ENCODE measurements at regions not wholly inside any gene's neighbourhood (a gene's known extent, or its start where the extent isn't known, plus 50 kb on each side); places are given as distances from the start of the nearest gene placed in this dataset.

DNA sequence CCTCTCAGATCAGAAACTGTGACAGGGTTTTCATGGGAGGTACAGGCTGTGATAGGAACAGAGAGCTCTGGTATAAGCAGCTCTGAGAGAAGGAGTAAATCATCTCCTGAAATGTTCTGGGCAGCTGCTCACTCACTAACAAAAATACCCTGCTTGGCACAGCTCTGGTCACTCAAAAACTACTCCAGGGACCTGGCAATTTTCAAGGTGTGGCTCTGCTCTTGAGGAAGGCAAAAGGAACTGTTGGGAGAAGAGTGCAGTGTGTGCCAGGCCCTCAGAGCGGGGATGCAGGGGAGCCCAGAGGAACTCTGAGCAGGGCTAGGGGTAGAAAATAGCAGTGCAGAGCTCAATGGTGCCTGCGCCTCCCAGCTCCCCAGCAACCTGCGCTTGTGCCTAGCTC is 180.5 kb upstream of the ZBED5 start:
- DNase-seq = no peak

DNA sequence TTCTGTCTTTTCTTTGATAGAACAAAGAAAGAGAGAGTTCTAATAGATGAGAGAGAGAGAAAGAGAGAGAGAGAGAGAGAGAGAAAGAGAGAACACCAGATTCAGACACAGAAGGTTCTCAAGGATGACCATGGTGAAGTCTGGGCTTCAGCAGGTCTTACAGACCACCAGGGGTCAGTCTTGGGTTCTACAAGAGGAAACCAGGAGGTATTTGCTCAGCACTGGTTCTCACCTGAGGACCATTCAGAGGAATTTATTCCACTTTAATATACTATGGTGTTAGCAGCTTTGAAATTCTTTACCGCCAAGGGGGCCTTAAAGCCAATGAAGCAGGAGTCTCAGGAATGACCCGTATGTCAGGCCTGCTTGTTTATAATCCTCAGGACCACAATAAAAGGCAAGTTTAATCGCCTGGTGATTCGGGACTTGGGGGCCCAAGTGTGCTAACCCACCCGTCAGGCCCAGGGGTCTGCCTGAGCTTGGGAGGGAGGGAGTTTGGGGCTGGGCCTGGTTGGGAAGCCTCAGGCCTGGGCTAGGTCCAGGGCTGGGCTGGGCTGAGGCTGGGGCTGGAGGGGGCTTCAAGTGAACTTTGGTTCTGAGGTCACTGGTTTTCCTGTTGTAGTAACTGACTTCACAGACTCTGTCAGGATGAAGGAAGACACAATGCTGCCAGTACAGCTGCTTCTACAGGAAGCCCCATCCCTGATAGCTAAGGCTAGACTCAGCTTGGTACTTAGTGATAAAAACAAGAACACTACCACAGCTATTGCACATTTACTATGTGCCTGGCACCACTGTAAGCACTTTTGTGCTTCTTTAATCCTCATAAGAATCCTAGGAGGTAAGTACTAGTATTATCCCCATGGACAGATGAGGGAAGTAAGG is 179.2 kb upstream of the ZBED5 start:
- no peak for DNase-seq

DNA sequence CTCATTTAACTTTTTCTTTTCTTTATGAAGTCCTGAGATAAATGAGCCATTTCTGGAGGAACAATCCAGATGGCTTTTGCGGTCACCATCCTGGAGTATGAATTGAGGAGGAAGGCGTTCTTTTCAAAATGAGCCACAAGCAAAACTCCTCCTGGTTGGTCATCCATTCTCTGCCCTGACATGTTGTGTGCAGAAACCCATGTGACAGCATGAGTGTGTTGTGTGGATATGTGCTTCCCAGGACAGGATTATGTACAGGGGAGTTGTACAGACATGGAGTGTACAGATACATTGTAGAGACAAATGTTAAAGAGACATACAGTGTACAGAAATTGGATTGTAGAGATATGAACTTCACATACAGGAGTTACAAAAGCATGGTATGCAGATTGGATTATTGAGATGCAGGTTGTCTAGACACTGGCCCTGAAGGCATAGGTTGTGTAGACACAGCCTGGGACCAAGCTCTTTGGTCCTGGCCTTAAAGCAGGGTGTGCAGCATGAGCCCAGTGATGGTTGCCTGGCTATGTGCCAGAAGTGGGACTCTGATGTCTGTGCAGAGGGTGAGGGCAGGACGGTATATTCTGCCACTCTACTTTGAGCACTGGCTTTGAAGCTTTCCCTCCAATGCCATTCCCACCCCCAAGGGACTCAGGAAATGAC is 178.5 kb upstream of the ZBED5 start:
- no peak for DNase-seq

DNA sequence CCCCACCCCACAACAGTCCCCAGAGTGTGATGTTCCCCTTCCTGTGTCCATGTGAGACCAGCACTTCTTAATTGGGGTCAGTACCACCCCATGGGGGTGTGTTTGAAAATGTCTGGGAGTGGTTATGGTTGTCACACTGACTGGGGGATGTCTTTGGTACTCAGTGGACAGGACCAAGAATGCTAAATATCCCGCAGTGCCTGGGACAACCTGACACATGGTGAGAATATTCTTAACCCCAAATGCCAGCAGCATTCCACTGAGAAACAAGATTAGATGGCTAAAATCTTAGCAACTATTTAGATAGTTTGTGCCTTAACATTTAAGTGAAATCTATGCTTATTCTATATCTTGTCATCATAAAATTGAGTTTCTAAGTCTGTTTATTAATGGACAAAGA is 177.5 kb upstream of the ZBED5 start:
- no peak for DNase-seq

DNA sequence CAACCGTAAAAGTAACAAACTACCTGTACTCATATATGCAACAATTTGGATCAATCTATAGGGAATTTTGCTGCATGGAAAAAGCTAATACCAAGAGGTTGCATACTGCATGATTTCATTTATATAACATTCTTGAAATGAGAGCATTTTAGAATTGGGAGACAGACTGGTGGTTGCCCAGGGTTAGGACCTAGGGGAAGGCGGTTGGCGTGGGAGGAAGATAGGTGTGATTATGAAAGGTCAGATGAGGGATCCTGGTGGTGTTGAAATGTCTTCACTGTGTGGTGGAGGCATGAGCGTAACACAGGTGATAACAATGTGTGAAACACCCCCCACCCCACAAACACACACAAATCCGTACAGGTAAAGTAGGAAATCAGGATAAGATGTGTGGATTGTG is 176.6 kb upstream of the ZBED5 start:
- no peak for DNase-seq

DNA sequence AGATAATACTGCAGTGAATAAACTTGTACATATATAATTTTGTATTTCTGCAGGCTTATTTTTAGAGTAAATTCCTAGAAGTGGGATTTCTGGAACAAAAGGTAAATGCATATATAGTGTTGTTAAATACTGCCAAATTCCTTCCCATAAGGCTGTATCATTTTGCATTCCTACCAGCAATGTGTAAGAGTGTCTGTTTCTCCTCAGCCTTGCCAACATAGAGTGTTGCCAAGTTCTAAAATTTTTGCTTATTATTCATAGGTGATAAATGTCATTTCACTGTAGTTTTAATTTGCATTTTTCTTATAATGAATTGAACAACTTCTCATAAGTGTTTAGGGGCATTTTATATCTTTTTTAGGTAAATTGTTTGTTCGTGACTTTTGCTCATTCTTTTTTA is 174.2 kb upstream of the ZBED5 start:
- no peak for DNase-seq

DNA sequence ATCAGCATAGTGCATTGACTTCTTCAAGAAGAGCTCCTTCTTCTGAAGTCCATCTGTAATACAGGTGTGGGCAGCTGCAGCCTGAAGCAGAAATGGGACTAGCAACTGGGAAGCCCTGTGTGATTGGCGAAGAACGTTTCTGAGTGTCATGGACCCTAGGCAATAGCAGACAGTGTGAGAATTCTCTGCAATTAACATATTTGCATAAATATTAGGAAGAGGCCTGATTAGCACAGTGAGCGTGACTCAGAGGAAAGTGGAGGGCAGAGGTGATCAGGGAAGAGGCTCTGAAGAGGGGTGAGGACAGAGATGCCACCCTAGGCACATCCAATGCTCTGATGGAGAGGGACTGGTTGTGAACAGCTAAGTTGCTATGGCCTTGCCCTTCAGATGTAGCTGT is 171.2 kb upstream of the ZBED5 start:
- no peak for DNase-seq

DNA sequence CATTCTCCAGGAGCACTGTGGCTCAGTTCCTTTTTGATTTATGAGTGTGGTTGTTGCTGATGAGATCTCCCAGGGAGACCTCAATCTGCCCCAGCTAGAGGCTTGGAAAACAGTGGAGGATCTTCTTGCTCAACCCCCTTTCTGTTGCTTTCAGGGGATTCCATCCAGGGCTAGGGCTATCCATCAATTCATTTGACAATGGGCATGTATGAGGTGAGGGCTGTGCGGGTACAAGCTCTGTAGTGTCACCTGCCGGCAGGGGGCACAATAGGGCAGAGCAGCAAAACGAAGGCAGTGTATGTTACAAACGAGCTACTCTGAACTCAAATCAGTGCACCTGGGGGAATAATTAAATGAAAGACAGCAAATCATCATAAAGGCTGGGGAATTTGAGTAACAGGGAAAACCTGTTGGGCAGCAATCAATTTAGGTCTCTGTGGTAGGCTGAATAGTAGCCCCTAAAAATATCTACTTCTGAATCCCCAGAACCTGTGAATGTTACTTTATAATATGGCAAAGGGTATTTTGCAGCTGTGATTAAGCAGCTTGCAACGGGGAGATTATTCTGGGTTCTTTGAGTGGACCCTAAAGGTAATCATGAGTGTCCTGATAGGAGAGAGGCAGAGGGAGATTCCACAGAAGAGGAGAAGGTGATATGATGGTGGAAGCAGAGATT is 170.3 kb upstream of the ZBED5 start:
- DNase-seq = peak; percentile 58

DNA sequence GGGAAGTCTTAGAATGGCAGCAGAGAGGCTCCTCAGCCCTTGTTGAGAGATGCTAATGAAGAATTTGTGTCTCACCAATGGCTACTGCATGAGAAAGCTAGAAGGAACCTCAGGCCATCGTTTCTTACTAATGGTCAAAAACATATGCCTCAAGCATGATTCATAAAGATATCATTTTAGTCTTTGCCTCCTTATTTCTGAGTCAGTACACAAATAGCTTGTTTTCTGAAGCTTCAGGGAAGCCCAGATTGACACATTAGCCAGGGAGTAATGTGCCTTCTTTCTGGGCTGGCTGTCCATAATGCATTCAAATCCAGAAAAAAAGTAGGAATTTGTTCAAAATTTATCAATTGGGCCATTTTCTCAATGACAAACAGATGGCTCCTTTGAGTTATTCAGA is 169.4 kb upstream of the ZBED5 start:
- no peak for DNase-seq

DNA sequence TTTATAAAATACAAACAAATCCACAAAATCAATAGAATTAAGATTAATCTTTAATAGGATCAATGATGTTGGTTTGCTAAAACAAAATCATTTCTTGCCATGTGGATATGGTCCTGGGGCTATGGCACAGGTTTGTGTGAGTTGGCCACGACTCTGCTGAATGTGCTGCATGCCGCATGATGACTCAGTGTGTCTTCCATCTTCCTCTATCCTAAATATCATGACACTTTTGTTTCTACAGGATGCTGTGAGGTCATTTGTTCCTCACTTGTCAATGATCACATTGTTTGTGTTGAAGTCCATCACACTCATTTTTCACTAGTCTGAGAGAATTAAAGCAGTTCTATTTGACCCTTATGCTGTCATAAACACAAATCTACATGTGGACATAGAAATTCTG is 167.2 kb upstream of the ZBED5 start:
- no peak for DNase-seq

DNA sequence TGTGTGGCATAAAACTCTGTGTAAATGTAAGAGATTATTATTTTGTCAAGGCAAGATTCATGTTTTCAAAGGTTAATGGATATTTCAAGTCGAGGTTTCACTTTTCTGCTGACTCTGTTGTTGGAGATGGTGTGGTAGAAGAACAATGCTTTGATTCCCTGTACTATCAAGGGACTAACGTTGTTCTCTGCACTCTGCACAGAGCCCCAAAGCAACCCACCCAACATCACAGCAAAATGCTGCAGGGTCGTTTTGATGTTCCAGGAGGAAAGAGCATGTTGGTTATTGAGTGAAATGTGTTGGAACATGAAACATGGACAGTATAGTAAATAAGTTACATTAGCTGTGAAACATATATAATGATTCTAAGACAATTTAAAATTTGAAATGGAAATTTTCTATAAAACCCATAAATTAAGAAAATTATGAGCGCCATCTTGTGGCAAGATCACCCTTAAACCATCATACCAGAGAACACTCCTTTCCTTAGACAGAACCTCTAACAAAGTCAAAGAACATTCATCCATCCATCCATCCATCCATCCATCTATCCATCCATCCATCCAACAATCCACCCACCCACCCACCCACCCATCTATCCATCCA is 164.4 kb upstream of the ZBED5 start:
- no peak for DNase-seq

DNA sequence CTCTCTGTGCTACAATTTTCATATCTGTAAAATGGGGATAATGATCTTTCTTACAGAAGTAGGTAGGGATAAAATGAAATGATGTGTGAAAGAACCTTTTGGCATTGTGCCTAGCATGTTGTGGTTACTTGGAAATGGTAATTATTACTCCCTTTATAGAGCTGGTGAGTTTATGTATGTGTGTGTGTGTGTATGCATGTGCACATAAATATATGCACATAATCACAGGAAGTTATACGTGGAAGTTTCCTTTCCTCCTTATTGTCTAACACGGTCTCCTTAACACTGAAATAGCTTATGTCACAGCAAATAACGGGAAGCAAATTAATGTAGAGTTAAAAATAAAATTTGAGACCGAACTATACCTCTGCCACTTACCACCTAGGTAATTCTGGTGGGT is 163.7 kb upstream of the ZBED5 start:
- DNase-seq = no peak

DNA sequence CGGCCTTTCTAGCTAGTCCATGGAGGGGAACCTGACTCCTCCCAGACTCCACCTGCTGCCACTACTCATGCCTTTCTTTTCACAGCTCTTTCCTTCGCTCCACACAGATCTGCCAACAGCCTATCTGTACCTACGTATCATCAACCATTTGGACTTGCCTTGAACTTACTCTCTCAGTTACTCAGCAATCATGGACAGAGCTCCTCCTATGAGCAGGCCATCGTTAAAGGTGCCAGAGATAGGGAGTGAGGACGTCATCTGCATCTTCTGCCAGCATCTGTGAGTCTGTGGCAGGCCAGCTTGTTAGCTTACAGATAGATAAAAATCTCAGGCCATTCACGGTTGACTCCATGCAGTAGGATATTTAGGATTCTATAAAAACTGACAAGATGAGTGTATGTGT is 162.9 kb upstream of the ZBED5 start:
- no peak for DNase-seq

DNA sequence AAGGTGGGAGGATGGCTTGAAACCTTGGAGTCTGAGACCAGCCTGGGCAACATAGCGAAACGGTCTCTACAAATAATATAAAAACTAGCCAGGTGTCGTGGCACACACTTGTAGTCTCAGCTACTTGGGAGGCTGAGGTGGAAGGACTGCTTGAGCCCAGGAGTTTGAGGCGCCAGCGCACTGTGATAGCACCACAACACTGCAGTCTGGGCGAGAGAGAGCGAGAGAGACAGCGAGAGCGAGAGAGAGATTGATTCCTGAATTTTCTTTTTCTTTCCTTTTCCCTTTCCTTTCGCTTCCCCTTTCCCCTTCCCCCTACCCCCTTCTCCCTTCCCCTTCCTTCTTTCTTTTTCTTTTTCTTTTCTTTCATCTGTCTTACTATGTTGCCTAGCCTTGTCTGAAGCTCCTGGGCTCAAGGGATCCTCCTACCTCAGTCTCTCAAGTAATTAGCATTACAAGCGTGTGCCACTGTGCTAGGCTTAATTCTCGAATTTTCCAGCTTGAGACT is 162.4 kb upstream of the ZBED5 start:
- no peak for DNase-seq

DNA sequence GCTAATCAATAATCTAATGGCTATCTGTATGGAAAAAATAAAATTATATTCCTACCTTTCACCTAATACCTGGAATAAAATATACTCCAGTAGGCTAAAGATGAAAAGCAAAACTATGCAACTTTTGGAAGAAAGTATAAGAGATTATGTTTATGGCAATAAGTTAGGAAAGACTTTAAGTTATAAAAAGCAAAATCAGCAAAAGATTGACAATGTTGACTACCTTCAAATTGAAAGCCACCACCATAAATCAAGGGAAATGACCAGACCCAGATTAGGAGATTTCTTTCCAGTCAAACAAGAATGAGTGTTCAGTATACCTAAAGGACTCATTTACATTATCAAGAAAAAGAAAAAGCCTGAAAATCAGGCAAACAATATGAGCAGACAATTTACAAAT is 159.1 kb upstream of the ZBED5 start:
- DNase-seq = no peak

DNA sequence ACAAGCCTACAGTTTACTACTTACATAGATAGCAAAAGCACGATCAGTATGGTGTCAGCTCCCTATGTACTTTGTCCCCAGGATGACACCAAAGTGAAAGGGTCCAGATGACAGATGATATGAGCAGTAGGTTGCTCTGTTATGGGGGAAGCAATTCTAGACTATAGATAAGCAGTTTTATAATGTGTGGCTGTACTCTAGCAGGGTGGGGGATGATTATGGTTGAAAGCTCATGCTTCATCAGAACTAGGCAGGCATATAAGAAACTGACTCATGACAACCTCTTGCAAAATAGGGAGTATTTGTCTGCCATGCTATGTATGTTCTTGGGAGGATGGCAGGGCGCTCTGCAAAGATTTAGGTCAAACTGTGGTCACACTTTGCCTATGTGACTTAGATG is 158.2 kb upstream of the ZBED5 start:
- no peak for DNase-seq

DNA sequence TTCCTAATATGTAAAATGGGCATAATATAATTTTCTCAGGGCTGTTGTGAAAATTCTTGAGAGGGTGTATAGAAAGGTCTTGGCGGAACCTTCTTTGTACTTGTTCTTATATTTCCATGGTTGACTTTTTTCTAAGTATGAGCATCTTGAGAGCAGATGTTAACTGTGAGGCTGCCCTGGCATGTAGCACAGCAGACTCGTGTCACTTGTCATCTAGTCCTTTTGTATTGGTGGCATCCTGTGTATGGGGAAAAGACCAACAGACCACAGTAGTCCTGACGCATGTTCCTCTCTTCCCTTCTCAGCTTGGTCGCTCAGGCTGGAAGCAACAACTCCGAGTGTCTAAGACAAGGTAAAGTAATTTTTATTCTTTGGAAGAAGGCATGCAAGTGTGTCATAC is 153.8 kb upstream of the ZBED5 start:
- DNase-seq = no peak

DNA sequence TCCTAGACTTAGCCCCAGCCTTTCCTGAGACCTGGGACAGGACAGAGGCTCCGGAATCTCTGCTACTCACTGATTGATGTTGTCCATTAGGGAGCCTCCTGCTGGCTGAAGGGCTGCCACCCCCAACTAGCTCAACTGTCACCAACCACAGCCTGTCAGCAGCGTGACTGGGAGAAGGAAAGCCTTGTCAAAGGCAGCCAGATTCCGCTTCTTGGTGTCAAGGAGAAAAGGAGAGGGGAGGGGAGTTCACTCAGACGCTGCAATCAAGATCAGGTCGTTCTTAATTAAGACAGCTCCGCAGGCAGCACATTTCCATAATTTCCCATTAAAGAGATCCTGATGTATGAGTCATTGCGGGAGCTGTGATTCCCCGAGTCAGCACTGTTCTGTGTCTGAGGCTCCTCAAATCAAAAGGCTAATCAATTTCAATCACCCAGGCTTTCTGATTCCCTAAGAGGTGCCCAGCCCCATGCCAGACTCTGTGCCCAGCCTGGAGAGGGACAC is 152.8 kb upstream of the ZBED5 start:
- DNase-seq = no peak

DNA sequence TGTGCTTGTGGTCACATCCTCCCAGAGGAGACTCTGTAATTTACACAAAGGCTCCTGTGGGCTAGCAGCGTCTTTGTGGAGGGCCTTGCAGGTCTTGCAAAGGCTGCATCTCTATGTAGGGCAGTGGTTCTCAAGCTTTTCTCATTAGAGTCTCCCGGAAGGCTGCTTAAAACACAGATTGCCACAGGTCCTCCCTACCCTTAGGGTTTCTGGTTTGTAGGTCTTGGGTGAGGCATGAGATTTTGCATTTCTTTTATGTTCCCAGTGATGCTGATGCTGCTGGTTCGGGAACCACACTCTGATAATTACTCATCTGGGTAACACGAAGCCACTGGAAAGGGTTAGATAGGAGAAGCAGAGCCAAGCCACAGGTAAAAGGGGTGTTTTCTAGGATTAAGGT is 151.3 kb upstream of the ZBED5 start:
- DNase-seq = no peak

DNA sequence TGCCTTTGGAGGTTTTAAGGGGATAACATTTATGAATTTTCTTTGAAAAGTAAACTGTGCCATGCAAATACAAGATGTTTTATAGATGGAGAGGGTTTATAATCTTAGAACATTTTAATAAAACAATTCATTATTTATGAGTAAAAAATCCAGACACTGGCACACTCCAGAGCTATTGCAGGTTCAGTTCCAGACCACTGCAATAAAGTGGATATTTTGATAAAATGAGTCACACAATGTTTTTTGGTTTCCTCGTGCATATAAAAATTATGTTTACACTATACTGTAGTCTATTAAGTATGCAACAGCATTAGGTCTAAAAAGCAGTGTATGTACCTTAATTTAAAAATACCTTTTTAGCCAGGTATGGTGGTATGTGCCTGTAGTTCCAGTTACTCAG is 146.2 kb upstream of the ZBED5 start:
- DNase-seq = no peak

DNA sequence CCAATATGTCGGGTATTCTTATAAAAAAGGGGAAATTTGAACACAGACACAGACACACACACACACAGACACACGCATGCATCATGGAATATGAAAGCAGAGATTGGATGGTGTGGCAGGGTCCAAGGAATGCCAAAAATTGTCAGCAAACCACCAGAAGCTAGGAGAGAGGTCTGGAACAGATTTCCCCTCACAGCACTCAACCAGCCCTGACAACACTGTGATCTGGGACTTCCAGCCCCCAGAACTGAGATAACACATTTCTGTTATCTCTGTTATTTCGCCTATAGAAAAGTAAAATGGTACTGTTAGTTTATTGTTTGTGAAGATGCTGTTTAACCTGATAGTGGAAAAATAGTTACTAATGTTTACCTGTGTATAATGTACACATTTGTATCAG is 145.4 kb upstream of the ZBED5 start:
- DNase-seq = no peak

DNA sequence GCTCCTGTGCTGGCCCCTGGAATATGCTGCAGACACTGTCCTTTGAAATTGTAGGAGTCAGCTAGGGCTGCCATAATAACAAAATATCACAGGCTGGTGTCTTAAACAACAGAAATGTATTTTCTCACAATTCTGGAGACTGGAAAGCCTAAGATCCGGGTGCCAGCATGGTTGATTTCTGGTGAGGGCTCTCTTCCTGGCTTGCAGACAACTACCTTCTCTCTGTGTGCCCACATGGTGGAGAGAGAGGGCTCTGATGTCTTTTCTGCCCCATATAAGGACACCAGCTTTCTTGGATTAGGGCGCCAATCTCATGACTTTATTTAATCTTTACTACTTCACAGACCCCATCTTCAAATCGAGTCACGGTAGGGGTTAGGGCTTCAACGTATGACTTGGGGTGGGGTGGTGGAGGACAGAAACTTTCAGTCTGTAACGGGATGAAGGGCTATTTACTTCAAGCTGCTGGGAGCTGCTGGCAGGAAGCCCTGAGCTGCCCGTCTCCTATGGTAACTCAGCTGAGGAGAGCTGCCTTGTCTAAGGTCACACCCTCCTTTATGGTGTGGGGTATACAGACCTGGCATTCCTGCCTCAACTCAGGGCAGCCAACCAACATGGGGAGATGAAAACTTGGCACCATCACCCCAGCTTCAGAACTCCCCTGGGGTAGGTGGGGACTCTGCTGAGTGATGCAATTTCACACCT is 142.9 kb upstream of the ZBED5 start:
- no peak for DNase-seq

DNA sequence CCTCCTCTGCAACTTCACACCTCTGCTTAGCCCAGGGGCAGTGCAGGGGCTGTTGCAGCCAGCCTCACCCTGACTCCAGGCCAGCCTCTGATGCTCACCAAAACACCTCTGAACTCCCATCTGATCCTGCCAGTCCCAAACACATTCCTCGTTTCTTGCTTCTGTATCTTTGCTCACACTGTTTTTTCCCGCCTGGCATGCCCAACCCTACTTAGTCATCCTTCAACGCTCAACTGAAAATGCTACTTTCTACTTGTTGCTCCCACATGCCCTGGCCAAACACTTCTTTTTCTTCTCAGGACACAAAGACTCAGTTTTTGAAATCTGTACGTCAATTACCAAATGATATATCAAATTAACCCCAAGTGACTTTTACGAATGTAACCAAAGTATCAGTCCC is 140.8 kb upstream of the ZBED5 start:
- DNase-seq = no peak

Data from activated effector memory CD4-positive, alpha-beta T cell treated with Interleukin-2 at 50 U/mL for 16 hours (primary cell).